MM.1S (cell line): ENCODE measurements at regions not wholly inside any gene's neighbourhood (a gene's known extent, or its start where the extent isn't known, plus 50 kb on each side); places are given as distances from the start of the nearest gene placed in this dataset.

Source experiments
- DNase-seq: peaks from one replicate; pipeline ENCODE4 v3.0.0-alpha.2; 2015
- H2AFZ ChIP-seq: fragments of 300-600 bp; sonication (generic); 2 replicates; pipeline ENCODE4 v1.6.0; 2016; ENCODE audit warnings: antibody characterized with exemption, low read length
- H3F3A ChIP-seq: fragments of 300-600 bp; sonication (generic); 2 replicates; pipeline ENCODE4 v1.6.1; 2016; ENCODE audit warnings: mild to moderate bottlenecking, antibody characterized with exemption, low read length, moderate library complexity, mixed read lengths; ENCODE audit not compliant: insufficient read depth
- H3K27ac ChIP-seq: fragments of 300-600 bp; sonication (generic); 2 replicates; pipeline ENCODE4 v1.5.1; 2016; ENCODE audit warnings: mild to moderate bottlenecking, low read length
- H3K27me3 ChIP-seq: fragments of 300-600 bp; sonication (generic); replicated peaks from 2 replicates; pipeline ENCODE4 v1.6.0; 2016; ENCODE audit warnings: low read length; ENCODE audit not compliant: insufficient read depth
- H3K36me3 ChIP-seq: fragments of 300-600 bp; sonication (generic); replicated peaks from 2 replicates; pipeline ENCODE4 v1.6.1; 2016; ENCODE audit warnings: mild to moderate bottlenecking, low read length, mixed read lengths; ENCODE audit not compliant: insufficient read depth
- H3K4me1 ChIP-seq: fragments of 300-600 bp; sonication (generic); 2 replicates; pipeline ENCODE4 v1.6.1; 2016; ENCODE audit warnings: low read length, mixed read lengths
- H3K4me2 ChIP-seq: fragments of 300-600 bp; sonication (generic); 2 replicates; pipeline ENCODE4 v1.6.0; 2016; ENCODE audit warnings: low read depth, low read length
- H3K4me3 ChIP-seq: fragments of 300-600 bp; sonication (generic); 2 replicates; pipeline ENCODE4 v1.5.1; 2016; ENCODE audit warnings: low read length, mixed read lengths
- H3K79me2 ChIP-seq: fragments of 300-600 bp; sonication (generic); 2 replicates; pipeline ENCODE4 v1.6.1; 2016; ENCODE audit warnings: mixed run types, low read length, mixed read lengths
- H3K9ac ChIP-seq: fragments of 300-600 bp; sonication (generic); 2 replicates; pipeline ENCODE4 v1.6.1; 2016; ENCODE audit warnings: low read length, mixed read lengths
- H3K9me2 ChIP-seq: fragments of 300-600 bp; sonication (generic); replicated peaks from 2 replicates; pipeline ENCODE4 v1.6.1; 2016; ENCODE audit warnings: mild to moderate bottlenecking, low read length, mixed read lengths; ENCODE audit not compliant: insufficient read depth
- H3K9me3 ChIP-seq: fragments of 300-600 bp; sonication (generic); replicated peaks from 2 replicates; pipeline ENCODE4 v1.6.1; 2016; ENCODE audit warnings: mild to moderate bottlenecking, low read length, mixed read lengths; ENCODE audit not compliant: insufficient read depth
- H4K20me1 ChIP-seq: fragments of 300-600 bp; sonication (generic); 2 replicates; pipeline ENCODE4 v1.6.1; 2016; ENCODE audit warnings: mild to moderate bottlenecking, low read length, moderate library complexity, mixed read lengths; ENCODE audit not compliant: insufficient read depth
- EZH2 ChIP-seq: fragments of 300-600 bp; sonication (generic); optimal IDR thresholded peaks from 2 replicates; pipeline ENCODE3; 2017; ENCODE audit warnings: low read depth, mild to moderate bottlenecking, antibody characterized with exemption, low read length, mixed read lengths
- EZH2phosphoT487 ChIP-seq: fragments of 300-600 bp; sonication (generic); IDR thresholded peaks from 2 replicates; pipeline ENCODE4 v1.6.1; 2018; ENCODE audit warnings: antibody characterized with exemption, low read length
- TF ChIP-seq, protein P1 (sequence below): fragments of 300-600 bp; sonication (generic); IDR thresholded peaks from 2 replicates; pipeline ENCODE4 v1.5.1; 2016; ENCODE audit warnings: antibody characterized with exemption, low read length, mixed read lengths

- TF ChIP-seq EZH2 (no peak), EZH2phosphoT487 (no peak)
- TF ChIP-seq, protein P1, sequence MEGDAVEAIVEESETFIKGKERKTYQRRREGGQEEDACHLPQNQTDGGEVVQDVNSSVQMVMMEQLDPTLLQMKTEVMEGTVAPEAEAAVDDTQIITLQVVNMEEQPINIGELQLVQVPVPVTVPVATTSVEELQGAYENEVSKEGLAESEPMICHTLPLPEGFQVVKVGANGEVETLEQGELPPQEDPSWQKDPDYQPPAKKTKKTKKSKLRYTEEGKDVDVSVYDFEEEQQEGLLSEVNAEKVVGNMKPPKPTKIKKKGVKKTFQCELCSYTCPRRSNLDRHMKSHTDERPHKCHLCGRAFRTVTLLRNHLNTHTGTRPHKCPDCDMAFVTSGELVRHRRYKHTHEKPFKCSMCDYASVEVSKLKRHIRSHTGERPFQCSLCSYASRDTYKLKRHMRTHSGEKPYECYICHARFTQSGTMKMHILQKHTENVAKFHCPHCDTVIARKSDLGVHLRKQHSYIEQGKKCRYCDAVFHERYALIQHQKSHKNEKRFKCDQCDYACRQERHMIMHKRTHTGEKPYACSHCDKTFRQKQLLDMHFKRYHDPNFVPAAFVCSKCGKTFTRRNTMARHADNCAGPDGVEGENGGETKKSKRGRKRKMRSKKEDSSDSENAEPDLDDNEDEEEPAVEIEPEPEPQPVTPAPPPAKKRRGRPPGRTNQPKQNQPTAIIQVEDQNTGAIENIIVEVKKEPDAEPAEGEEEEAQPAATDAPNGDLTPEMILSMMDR, result no peak
- Histone ChIP-seq H3K4me2 (no peak overlapping the region), H3F3A (no peaks in the 10 kb centered on the region), H3K9ac (no peak overlapping the region), H3K36me3 (no peaks in the 10 kb centered on the region), H4K20me1 (no peaks in the 10 kb centered on the region), H3K79me2 (no peaks in the 10 kb centered on the region), H3K4me1 (no peaks in the 10 kb centered on the region), H3K4me3 (no peak overlapping the region), H3K27me3 (peaks cover 3% of the 10 kb centered on the region; the same call in 1 of the 2 replicates), H3K27ac (no peak overlapping the region), H3K9me3 (no peaks in the 10 kb centered on the region), H3K9me2 (no peaks in the 10 kb centered on the region), H2AFZ (no peak overlapping the region)
- no peak for DNase-seq
These were observed 99.8 kb upstream of the NECTIN1 start for GRCh38 chr11:119828819-119829218.

DNA sequence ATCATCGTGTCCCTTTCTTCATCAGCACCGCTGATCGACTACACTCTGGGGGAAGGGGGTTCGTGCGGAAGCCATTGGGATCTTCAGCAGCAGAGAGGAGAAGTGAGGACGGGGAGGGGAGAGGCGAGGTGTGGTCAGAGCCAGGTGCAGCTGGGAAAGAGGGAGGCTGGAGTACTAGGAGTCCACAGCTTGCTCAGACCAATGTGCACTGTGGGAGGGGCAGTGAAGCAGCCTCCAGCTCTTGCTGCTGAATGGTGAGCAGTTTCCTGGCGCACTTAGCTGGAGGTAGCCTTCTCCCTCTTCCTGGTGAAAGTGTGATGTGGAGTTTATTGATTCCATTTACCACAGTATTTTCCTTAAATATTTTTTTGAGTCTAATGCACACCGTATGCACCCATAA, 99.0 kb upstream of the NECTIN1 start:
- H4K20me1 ChIP-seq, result no peaks in the 10 kb centered on the region
- H3K4me3 ChIP-seq, result no peak overlapping the region
- no peaks in the 10 kb centered on the region for H3K36me3 ChIP-seq
- H3K4me1 ChIP-seq, result no peaks in the 10 kb centered on the region
- peaks cover 7% of the 10 kb centered on the region for H3K27me3 ChIP-seq
- H3K9me2 ChIP-seq, result no peaks in the 10 kb centered on the region
- no peaks in the 10 kb centered on the region for H3F3A ChIP-seq
- DNase-seq, result no peak
- no peak overlapping the region for H3K27ac ChIP-seq
- H3K9ac ChIP-seq, result no peak overlapping the region
- H3K9me3 ChIP-seq, result no peaks in the 10 kb centered on the region
- no peaks in the 10 kb centered on the region for H3K79me2 ChIP-seq
- H2AFZ ChIP-seq, result no peak overlapping the region
- H3K4me2 ChIP-seq, result no peak overlapping the region
- TF ChIP-seq, protein P1, result no peak
- TF ChIP-seq EZH2phosphoT487, result no peak
- no peak for TF ChIP-seq EZH2

DNA sequence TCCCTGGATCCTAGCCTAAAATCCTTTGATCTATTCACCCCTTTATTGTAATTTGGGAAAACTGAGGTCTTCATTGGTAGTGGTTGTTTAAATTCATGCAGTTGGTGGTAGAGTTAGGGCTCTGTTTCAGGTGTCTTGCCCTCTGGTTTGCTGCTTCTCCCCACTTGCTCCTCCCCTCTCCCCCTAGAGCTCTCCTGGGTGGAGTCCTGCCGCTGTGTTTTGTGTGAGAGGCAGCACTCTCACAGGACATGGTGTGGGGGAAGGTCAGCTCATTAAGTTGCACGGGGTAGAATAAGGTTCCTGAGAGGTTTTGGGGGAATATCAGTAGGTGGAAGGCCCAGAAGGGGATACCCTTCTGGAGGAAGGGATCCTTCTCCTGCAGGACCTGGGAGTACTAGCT, 98.1 kb upstream of the NECTIN1 start:
- H3K9me3 ChIP-seq, result no peaks in the 10 kb centered on the region
- no peaks in the 10 kb centered on the region for H4K20me1 ChIP-seq
- no peaks in the 10 kb centered on the region for H3F3A ChIP-seq
- no peaks in the 10 kb centered on the region for H3K9me2 ChIP-seq
- no peaks in the 10 kb centered on the region for H3K36me3 ChIP-seq
- no peak overlapping the region for H3K4me2 ChIP-seq
- H3K4me1 ChIP-seq, result no peaks in the 10 kb centered on the region
- TF ChIP-seq, protein P1, result no peak
- no peak overlapping the region for H3K9ac ChIP-seq
- DNase-seq, result no peak
- H3K79me2 ChIP-seq, result no peaks in the 10 kb centered on the region
- no peak overlapping the region for H2AFZ ChIP-seq
- no peak overlapping the region for H3K4me3 ChIP-seq
- H3K27ac ChIP-seq, result no peak overlapping the region
- peaks cover 16% of the 10 kb centered on the region for H3K27me3 ChIP-seq

DNA sequence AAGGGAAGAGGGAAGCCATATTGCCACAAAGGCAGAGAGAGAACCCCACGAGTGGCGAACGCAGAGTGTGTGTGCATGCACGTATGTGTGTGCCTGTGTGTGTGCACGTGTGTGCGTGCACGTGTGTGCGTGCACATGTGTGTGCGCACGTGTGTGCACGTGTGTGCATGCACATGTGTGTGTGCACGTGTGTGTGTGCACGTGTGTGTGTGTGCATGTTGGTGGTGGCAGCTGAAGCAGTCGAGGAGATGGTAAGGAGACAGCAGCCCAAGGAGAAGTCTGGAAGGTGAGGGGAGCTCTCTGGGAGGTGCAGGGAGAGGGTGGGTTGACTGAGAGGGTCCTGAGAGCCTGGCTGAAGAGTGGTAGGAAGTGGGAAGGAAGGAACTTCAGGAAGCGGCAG, 94.1 kb upstream of the NECTIN1 start:
- Histone ChIP-seq H3K9ac (no peak overlapping the region), H3K27me3 (peaks cover 20% of the 10 kb centered on the region)

More for the DNA sequence above, 94.1 kb upstream of the NECTIN1 start:
- Histone ChIP-seq H4K20me1 (no peaks in the 10 kb centered on the region), H3K4me1 (no peaks in the 10 kb centered on the region), H3K36me3 (no peaks in the 10 kb centered on the region), H2AFZ (no peak overlapping the region), H3F3A (no peaks in the 10 kb centered on the region), H3K9me3 (no peaks in the 10 kb centered on the region), H3K27ac (no peak overlapping the region), H3K79me2 (no peaks in the 10 kb centered on the region), H3K9me2 (no peaks in the 10 kb centered on the region), H3K4me3 (no peak overlapping the region), H3K4me2 (no peak overlapping the region)
- no peak for DNase-seq
- TF ChIP-seq, protein P1, result no peak
- TF ChIP-seq EZH2phosphoT487 (no peak), EZH2 (no peak)
